ENCODE measurements at regions not wholly inside any gene's neighbourhood (a gene's known extent, or its start where the extent isn't known, plus 50 kb on each side); places are given as distances from the start of the nearest gene placed in this dataset.
"Not testable (repeated sequence)": the region's sequence is repeated elsewhere in the genome, so short reads cannot be mapped to it uniquely, and the experiment has no call there.

DNA sequence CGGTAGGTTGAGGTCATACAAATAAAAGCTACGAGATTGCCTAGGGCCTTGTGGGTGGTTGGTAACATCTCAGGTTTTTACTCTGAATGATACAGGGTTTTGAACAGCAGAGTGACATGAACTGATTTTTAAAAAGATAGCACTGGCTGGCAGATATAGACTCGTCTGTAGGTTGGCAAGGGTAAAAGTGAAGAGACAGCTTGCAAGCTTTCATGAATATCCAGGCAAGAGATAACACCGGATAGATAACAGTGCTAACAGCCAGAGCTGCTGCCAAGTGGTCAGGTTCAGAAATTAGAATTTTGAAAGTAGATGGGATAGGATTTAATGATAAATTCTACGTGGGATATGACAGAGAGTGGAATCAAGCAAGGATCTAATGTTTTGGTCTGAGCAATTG, 299.7 kb upstream of the AADAT start:
- DNase-seq, result no peak

DNA sequence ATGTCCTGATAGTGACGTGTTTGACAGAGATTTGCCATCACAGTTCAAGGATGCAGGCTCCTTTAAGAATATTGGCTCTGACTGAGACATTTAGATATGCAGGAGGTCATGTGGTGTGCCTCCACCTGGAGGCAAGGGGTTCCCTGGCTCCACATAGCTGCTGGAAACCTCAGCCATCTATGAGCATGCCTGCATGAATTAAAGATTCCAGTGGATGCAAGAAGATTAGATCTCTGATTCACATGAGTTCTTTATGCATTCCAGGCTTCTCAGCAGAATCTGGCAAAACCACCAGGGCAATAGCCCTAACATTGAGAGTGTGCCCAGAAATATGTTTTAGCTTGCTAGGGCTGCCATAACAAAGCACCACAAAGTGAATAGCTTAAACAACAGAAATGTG, 298.5 kb upstream of the AADAT start:
- no peak for DNase-seq

DNA sequence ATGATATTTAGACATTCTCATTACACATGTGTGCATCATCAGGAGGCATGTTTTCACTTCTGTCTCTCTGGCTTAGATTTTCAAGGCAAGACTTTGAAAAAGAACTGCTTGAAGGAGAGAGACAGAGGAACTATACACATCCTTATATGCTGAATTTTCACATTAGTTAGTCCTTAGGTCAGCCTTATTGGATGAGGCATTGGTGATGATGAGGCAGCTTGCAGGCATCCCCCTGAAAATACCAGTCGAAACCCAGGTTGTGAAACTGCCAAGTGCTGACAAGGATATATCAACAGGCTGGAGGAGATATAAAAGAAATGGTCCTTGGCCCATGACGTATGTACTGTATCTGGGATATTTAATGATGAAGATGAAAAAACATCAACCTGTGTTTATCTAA, 297.2 kb upstream of the AADAT start:
- DNase-seq, result no peak

DNA sequence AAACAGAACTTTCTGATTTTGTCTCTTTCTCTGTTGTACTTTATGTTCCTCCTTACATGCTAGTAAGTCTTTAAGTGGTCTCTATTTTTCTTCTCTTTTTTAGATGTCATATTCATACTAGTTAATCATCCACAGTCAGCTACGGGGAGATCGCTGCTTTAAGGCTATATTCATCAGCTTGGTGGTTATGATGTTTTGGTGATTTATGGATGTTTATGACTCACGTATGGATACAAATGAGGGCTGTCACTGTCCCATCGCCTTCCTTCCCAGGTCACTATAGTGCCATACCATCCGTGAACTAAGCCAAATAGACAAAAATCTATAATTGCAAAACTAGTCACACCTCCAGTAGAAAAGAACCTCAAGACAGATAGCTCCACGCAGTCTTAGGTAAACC, 296.8 kb upstream of the AADAT start:
- no peak for DNase-seq

DNA sequence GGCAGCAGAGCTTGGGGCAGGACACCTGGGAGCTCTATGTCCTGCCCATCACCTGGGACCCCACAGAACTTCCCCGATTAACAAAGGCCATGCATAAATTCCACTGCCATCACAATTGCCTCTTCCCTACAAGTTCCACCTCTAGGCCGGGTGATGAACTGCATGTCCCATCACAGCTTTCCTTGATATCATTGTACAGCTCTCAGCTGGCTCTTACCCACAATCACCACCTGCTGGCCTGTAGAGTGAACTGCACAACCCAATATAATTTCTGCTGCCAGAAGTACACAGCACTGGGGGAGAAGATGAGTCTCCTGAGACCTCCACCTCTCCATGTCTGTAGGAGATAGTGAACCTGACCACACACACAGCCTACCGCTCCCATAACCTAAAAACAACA, 285.0 kb upstream of the AADAT start:
- no peak for DNase-seq

DNA sequence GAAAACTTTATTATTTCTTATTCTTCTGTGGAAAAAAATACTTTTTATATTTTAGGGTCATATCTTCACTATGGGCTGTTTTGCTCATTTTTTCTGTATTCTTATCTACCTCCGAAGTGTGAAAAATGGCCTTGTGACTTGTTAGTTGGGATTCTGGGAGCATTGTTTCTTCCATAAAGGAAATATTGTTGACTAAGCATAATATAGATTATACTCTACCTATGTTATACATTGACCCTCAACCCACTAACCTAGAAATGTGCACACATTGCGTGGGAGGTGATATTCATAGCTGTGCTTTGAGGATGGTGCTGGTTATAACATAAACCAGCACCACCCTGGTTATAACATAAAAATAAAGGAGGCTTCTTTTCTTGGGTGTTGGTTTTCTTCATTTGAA, 259.2 kb upstream of the AADAT start:
- DNase-seq, result no peak

DNA sequence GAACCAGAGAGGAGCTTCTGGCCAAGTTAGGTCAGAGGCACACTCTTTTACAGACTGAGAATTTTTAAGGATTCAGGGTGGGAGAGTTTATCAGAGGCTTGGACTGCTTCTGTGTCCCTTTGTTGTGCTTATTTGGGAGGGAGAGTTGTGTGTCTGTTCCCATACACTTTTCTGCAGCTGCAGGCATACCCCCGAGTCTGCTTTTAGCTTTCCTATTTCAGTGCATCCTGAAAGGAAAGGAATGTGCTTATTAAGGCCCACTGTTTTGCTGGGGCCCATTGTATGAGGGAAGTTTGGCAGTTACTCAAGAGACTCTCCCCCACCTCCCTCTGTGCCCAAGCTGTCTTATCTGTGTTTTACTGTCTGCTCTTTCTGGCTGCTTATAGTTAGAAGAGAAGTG, 257.4 kb upstream of the AADAT start:
- DNase-seq, result not testable (repeated sequence)

DNA sequence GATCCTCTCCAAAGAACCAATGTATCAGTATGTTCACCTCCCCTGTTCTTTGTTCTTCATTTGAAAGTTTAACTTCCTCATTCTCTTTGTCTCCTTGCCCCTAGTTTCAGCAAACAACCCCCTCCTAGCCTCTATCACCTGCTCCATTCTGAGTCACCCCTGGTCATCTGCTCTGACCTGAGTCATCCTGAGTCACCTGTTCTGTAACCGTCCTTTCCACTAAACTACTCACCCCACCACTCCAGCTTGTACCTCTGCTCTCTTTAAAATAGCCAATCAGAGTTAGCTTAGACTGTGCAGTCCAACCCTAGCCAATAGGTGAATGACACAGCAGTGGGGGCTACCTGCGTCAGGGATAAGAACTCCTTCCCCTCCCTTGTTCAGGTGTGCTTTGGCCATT, 249.8 kb upstream of the AADAT start:
- no peak for DNase-seq

DNA sequence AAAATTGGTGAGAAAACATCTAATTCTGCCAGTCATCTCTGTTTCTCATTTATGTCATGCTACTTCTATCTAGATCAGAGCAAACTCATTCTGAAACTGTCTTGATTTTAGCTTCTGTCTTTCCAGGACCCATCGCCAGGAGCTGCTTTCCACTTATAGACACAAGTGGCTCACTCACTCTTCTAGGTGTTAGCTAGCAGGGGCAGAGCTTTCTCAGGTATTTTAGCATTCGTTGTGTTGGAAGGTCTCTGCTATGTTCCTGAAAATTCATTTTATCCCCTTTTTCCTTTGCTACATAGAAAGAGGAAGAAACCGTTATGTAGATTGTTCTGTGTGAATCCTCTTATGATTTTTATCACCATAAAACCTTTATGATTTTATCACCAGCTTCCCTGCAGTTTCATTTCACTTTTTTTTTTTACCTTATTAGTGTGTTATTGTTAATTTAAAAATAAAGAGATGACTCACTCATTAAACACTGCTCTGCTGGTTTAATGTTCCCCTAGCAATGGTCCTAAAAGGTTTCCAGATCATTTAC, 246.6 kb upstream of the AADAT start:
- DNase-seq, result no peak

DNA sequence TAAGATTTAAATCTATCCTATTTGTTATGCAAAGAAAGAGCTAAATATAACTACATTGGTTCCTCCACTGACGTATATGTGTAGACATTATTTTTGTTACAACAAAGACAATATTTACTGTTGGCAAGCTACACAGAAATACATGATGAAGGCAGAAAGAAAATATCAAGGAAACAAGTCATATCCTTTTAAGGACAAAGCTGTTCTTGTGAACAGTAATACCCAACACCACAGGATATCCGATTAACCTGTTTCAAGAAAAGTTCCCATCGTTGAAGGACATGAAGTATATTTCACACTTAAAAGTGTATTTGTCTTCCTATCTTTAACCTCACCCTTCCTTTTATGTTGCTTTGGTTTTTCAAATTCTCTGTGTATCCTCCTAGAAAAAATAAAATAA, 235.8 kb upstream of the AADAT start:
- DNase-seq, result no peak

DNA sequence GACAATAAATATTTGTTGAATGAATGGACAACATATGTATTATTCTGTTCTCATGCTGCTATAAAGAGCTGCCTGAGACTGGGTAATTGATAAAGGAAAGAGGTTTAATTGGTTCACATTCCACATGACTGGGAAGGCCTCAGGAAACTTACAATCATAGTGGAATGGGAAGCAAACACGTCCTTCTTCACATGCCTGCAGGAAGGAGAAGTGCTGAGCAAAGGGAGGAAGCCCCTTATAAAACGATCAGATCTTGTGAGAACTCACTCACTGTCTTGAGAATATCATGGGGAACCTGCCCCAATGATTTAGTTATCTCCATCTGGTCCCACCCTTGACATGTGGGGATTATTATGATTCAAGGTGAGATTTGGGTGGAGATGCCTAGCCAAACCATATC, 233.9 kb upstream of the AADAT start:
- no peak for DNase-seq

DNA sequence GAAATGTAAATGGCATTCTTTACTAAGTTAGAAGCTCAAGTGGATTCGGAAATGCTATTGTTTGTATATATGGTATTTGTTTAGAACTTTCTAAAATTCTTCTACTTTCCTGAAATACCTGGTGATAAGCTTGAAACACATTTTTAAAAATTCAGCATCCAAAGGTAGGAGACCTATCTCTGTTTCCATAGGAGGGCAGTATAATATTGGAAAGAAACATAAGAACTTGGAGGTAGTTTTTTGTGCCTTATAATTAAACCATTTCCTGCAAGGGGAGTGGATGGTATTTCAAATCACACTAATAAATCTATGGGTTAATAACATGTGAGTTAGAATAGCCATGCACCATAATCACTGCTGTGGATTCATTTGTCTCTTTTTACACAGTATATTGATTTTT, 217.4 kb upstream of the AADAT start:
- no peak for DNase-seq

DNA sequence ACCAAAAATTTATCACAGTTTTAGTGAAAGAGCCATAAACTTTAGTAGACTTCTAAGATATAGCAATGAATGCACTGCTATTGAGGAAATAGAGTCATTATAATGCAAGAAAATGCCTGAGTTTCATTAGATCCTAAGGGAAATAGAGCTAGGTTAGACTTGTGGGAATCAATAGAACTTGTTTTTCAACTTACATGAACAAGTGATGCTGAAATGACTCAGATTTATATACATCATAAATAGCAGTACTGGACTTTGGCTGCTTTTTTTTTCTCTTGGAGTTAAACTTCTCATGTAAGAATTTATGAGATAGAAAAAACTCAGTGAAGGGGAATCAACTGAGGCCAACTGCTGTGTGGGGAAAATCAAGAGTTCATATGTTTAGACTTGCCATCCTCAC, 216.5 kb upstream of the AADAT start:
- no peak for DNase-seq

DNA sequence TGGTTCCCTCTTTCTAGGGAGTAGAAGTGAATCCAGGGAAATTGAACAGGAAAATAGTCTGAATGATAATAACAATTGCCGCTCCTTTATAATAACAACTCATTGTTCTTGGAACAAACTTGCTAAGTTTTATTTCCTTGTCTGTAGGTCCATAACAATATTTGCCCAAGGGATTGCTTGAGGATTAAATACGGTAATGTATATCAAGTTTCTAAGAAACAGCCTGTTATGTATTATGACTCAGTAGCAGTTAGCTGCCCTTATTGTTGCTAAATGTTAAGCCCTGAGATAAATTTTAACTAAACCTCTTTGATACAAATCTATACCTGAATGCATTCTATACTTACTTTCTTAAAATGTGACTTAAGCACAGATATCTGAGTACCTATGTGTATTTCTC, 215.9 kb upstream of the AADAT start:
- DNase-seq, result no peak

DNA sequence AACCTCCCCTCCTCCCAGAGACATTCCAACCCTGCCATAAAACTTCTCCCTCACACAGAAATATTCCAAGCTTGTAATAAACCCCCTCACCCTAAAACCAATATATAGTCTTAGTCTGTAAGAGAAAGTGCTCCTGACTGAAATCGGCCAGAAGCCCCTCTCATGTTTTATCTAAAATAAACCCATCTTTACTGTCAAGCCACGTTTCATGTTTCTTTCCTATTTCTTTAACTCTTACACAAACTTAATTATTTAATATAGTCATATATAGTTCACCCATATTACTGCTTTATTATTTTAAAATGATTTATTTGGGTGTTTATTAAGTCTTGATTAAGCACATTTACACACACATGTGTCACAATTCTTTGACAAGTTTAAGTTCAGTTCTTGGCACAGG, 191.3 kb upstream of the AADAT start:
- DNase-seq, result no peak

DNA sequence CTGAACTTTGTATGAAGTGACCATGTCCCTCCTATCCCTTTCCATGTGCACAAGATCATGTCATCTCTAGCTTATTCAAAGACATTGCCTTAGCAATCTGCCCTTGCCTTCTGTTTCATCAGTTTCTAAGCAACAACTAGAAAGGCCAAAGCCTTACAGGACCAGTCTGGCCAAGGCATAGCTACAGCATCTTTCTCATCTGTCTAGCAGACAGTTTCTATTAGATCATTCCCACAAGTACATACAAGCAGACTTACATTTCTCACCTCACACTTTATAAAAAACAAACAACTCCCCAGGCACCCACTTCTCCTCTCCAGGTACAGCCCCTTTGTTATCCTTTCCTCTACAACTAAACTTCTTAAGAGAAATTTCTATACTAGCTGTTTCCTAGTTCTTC, 188.7 kb upstream of the AADAT start:
- no peak for DNase-seq

DNA sequence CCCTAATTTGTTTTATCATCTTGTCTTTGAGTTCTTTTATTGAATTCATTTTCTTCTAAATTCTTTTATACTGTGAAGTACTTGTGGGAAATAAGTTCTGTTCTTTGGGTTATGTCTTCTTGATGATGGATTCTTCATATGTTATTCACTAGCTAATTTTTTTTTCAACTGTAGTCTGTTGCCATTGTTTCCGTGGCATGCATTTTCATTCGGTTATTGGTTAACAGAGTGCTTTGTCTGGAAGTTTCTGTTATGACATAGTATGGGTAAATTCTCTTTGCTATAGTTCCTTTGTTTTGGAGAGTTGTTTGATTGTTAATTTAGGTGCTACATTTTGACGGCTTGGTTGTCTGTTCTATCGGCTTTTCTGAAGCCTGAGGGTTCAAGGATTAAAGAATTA, 184.9 kb upstream of the AADAT start:
- DNase-seq, result no peak

DNA sequence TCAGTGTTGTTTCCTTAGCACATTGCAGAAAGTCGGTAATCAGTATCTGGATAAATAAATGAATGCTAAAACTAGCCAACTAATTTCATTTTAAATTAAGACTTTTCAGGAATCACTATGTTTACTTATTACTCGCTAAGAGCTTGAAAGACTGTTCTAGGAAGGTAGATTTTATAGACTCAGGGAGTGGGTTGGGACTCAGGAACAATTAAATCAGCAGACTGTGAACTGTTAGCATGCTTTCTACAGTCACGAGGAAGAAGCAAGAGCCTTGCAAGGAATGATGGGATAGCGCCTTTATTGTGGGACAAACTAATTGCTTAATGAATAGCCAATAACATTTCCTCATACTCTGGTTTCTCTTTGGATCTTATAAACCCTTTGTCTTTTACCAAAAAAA, 183.2 kb upstream of the AADAT start:
- DNase-seq, result no peak

DNA sequence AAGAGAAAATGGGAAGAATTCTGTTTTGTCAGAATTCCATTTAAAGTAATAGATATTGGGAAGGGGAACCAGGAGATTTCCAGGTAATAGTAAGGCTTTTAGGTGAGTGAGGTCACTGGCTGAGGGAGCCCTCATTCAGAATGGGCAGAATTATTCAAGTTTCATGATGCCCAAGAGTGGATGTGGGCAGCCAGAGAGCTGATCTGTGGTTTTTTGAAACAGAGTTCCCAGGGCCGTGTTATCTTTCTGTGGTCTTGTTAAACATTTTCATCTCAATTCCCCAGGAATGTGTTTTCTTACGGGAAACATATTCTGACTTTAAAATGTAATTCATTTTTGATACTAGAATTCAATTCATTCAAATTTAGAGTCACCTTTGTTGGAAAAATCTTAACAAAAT, 182.0 kb upstream of the AADAT start:
- no peak for DNase-seq

DNA sequence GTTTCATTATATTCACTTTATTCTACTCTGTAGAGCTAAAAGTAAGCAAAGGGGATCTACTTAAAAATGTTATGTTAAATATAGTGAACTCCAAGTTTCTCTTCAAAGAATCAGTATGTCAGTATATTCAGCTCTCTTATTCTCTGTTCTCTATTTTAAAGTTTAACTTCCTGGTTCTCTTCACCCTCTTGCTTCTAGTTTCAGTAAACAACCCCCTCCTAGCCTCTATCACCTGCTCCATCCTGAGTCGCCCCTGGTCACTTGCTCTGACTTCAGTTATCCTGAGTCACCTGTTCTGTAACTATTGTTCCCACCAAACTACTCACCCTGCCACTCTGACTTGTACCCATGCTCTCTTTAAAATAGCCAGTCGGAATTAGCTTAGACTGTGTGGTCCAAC, 180.9 kb upstream of the AADAT start:
- no peak for DNase-seq

DNA sequence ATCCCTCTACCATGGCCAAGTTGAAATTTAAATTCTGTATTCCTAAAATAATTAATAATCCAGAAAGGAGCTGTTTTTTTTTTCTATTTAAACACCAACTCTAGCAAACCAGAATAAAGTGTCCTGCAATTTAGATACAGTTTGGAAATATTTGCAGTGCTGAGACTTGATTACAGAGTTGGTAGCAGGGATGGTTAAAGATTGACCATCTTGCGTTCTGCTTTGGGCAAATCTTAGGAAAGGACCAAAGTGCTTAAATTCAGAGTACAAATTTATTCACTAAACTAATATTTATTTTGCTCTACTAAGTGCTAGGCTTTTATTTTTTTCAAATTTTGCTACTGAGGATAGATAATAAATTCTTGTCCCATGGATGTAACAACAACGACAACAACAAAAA, 180.2 kb upstream of the AADAT start:
- no peak for DNase-seq

DNA sequence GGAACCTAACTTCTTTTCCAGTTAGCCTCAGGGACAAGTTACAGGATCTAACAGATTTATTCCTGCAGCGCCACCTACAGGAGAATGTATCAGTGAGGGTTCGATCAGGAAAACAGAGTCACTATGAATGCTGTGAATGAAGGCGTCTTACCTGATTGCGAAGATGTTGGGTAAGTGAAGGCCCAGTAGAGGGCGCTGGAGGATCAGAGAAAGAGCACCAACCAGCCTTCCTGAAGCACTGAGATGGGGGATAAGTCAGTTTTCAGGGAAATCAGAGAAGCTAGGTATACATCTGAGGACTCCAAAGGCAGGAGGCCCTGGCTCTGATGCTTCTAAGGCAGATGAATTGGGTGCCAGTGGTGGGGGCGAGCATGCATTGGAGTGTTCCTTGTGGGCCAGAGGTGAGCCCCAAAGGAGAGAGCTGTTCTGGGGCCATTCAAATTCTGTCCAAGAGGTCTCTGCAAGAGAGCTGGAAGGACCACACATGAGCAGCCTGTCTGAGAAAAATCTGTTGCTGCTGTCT, 169.9 kb upstream of the AADAT start:
- DNase-seq, result peak; percentile 65

DNA sequence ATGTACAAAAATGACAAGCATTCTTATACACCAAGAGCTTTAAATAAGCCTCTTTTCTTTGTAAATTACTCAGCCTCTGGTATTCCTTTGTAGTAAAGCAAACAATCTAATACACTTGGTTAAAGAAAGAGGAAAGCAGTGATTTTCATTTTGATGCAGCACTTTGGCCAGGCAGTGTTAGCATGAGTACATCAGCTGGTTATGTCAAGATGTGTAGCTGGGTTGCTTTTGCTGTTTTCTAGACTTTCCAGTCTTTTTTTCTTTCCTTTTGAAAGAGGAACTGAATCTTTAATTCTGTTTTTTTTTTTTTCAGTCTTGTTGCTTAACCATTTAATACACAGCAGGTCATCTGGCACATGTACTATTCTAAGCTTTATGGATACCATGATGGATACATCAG, 167.1 kb upstream of the AADAT start:
- no peak for DNase-seq

DNA sequence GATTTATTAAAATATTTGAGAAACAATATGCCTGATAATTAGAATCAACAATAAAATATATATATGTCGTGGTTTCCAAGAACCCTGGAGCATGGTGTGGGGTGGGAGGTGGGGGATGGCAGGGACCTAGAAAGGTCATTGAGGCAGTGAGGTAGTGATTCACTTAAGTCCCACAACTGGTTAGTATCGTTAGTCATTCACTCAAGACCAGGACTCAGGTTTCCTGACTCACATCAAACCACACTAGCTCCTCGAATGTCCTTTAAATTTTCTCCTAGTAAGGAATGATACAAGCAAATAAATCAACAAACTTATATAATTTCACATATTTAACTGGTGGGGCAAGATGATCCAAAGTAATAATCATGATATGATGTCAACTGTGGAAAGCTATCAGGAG, 158.8 kb upstream of the AADAT start:
- no peak for DNase-seq

DNA sequence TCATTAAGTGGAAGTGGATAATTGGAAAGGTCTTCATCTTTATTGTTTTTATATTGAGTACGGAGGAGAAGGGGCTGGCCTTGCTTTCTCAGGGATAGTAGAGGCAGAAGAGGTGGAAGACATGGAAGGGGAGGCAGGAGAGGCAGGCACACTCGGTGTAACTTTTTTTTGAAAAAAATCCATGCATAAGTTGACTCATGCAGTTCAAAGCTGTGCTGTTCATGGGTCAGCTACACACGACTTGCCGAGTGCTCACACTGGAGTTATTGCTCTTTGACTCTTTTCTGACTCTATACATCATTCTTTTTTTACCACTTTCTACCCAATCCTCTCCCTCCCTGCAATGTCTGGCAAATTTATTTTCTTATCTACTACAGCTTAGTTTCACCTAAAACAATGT, 158.3 kb upstream of the AADAT start:
- no peak for DNase-seq

DNA sequence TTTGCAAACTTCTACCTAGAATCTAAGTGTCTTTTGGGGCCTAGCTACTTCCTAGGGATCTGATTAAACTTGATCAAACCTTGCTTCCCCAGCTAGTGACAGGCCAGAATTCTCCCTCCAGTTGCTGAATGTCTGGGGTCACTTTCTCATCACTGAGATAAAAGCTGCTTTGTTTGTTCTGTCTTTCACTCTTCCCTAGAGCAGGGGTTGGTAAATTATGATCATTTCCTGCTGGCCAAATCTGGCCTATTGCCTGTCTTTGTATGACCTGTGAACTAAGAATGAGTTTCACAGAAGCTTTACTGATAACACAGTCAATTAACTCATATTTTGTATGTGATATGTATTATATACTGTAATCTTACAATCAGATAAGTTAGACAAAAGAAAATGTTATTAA, 157.8 kb upstream of the AADAT start:
- DNase-seq, result no peak
